ENCODE measurements at regions not wholly inside any gene's neighbourhood (a gene's known extent, or its start where the extent isn't known, plus 50 kb on each side); places are given as distances from the start of the nearest gene placed in this dataset.
A peak's percentile ranks its signal among the peaks of the same experiment; 100 is the strongest.
"Not testable (repeated sequence)": the region's sequence is repeated elsewhere in the genome, so short reads cannot be mapped to it uniquely, and the experiment has no call there.

DNA sequence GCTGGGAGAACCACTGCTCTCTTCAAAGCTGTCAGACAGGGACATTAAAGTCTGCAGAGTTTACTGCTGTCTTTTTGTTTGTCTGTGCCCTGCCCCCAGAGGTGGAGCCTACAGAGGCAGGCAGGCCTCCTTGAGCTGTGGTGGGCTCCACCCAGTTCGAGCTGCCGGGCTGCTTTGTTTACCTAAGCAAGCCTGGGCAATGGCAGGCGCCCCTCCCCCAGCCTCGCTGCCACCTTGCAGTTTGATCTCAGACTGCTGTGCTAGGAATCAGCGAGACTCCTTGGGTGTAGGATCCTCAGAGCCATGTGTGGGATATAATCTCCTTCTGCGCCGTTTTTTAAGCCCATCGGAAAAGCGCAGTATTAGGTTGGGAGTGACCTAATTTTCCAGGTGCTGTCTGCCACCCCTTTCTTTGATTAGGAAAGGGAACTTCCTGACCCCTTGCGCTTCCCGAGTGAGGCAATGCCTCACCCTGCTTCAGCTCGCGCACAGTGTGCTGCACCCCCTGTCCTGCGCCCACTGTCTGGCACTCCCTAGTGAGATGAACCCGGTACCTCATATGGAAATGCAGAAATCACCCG lies 298.3 kb upstream of the MIS18BP1 start:
- DNase-seq, result not testable (repeated sequence)

DNA sequence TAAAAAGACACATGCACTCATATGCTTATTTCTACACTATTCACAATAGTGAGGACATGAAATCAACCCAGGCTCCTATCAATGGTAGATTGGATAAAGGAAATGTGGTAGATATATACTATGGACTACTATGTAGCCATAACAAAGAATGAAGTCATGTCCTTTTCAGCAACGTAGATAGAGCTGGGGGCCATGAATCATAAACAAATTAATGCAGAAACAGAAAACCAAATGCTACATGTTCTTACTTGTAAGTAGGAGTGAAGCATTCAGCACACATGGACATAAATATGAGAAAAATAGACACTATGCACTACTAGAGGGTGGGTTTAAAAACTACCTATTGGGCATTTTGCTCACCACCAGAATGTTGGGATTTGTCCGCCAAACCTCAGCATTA lies 278.0 kb upstream of the MIS18BP1 start:
- no peak for DNase-seq

DNA sequence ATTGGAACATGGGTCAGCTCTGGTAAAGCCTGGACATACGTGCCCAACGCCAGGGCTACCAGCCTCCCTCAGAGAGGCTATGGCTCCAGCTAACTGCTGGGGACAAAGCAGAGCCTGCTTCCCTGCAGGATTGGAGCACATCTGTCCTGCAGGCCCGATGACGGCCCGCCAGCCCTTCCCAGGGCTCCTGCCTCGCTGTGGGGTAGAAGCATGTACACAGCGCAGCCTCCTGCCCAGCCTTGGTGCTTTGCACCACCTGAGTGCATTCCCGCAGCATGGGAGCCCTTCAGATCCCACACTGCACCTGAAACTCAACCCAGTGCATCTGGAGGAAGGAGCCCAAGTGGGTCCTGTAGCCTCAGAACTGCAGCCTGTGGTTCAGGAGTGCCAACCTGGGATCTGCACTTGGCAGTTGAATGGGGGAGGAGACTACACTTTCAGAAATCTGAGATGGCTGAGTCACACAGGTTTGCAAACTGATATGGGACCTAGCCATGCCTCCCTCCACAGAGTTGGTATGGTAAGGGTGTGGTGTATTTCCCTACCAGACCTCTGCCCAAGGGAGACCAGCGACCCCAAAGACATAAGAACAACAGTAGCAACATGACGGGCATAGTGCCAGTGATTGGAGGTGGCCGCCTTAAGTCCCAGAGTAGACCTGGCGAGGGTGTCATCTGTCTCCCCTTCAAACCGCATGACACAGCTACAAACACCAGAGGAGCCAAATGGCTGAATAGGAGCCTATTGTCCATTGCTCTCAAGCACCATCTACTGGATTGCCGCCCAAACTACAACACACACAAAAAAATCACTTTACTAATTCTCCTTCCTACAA lies 273.9 kb upstream of the MIS18BP1 start:
- peak; percentile 23 for DNase-seq

DNA sequence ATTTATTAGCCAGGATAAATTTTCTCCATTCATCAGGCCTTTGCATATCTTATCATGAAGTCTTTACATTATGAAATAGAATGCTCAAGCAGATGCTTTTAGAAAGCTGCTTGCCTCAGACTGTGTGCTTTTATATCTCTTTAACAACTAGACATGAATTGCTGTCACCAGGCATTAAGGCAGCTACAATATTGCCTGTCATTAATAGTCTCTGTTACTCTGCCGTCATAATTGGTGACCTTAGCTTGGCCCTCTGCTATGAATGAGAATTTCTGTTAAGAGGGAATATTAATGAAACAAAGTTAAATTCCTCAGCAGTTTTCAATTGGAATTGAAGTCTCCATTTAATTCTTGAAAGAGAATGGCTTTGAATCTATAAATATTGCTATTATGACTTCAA lies 266.8 kb upstream of the MIS18BP1 start:
- DNase-seq, result no peak

DNA sequence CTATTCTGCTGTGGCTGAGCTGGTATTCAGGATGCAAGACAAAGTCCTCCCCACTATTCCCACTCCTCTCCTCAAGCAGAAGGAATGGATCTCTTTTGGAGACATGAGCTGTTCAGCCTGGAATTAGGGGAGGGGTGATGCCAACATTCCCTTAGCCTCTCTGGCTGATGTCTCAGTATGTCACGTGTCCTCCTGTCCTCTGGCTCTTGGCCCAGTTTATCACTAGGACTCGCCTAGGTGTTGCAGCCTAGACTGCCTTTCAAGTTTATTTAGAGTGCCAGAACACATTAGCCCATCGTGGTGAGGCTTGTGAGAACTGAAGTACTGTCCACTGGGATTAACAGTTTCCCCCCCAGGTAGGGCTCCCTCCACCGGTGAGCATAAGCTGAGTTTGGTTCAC lies 239.9 kb upstream of the MIS18BP1 start:
- DNase-seq, result no peak

DNA sequence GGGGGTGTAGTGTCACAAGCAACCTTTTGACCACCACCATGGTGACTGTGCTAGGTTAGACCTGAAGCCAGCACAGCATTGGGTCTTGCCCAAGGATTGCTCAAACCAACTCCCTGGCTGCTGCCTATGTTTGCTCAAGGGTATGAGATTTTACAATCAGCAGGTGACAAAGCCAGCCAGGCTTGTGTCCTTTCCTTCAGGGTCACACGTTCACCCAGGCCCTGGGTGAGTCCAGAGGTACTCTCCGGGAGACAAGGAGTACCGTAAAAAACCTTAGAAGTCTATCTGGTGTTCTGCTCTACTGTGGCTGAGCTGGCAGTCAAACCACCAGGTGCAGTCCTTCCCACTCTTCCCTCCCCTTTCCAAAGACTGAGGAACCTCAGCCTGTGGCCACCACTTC lies 238.9 kb upstream of the MIS18BP1 start:
- no peak for DNase-seq

DNA sequence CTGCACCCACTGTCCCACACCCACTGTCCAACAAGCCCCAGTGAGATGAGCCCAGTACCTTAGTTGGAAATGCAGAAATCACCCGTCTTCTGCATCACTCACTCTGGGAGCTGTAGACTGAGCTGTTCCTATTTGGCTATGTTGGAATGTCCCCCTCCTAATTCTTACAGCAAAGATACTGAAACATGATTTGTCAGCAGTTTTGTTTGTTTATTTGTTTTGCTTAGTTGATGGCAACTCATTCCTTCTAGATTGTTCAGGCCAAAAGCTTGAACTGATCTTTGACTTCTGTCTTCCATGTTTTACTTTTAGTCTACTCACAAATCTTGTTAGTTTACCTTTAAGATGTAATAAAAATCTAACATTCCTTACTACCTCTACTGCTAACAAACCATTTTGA lies 233.6 kb upstream of the MIS18BP1 start:
- no peak for DNase-seq

DNA sequence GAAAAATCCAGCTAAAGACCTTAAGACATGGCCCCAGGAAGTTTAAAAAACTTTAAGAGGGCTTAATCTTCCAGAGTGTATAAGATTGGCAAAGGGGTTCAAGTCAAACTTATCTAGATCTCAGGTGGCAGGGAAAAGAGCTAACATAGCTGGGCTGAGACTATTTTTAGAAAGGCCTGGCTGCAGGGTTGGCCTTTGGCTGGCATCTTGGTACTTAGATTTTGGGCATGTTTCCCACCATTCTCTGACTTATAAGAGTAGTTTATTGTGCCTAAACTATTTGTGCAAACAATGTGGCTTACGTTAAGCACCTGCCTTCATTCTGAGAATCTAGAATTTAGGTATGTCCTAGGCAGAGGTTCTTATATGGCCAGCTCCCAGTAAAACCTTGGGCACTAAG lies 214.0 kb upstream of the MIS18BP1 start:
- no peak for DNase-seq

DNA sequence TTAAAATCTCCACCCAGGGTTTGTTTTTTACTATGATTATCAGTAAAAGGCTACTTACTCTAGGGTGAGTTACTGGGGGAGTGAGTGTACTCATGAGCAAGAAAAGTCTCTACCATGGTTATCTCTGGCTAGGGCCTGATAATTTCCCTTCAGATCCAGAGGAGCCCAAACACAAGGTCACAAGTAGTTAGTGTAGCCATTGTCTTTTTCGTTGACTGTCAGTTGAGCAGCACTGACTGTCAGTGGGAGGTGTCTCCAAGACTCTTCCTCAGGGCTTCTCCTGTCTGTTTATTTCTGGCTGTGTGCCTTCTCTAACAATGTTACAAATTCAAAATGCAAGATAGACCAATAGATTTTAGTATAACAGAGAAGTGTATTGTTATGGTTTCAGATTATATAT lies 181.2 kb upstream of the MIS18BP1 start:
- DNase-seq, result no peak

DNA sequence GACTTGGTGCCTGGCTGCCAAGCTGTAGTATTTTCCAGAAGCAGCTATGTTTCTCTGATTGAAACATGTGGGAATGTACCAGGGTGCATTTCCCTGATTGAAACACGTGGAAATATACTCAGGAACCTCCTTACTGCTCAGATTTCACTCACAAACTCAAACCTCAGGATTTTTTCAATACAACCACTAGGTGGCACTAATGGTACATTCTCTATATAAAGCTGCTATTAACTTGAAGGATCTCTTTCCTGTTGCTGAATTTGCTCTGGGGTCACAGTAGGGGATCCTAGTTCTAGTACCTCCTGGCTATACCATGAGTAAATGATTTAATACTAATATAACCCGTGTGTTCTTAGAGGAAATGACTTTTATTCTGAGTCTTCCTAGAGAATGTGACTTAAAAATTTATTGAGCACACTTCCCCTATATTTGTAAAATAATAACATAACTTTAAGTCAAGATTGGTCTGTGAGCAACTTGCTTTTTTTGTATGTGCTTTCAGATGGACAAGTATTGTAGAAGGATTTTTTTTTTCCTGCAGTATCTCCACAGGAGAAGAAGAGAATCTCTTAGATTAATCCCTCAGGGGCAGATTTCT lies 173.8 kb upstream of the MIS18BP1 start:
- peak; percentile 65 for DNase-seq

DNA sequence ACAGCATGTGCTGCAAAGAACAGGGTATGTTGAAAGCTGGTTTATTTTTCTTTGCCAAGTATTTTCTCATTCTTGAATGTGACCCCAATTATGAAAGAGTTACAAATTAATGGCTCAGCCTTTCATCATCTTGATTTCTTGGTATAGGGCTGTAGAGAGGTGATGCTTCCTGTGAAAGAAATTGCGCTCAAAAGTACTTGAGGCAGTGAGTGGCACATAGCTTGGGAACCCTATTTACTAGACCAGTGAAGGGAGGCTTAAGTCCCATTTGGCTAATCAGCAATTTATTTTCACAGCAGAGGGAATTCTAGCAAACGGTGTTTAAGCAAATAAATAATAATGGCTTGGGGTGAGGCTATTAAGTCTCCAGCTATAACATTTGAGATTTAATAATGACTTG lies 153.9 kb upstream of the MIS18BP1 start:
- no peak for DNase-seq

DNA sequence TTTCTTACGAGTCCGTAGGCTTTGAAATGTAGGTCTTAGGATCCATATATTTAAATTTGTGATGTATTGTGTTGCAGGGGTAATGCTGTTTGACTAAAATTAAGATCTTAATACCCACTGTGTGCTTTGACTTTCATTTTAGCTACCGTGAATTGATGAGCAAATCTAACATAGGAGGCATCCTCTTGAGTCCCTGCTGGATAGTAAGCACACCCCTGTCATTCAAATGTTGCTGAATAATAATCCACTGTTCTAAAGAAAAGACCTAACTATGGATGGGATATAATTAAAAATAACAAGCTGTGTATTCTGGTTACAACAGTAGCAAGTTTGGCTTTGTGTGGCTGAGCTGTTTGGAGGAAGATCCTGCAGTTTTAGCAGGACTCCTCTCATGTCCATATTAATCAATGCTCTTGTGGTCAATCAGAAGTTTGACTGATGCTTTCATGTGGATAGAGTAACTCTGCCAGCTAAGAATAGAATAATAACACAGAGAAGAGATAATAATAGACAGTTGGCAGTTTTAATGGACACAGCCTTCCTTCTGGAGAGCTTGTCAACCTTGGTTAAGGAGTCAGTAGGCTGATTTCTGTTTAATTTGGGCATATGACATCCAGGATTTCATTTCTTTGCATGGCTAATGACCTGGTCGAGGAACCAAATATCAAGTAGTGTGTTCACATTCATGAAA lies 148.1 kb upstream of the MIS18BP1 start:
- no peak for DNase-seq

DNA sequence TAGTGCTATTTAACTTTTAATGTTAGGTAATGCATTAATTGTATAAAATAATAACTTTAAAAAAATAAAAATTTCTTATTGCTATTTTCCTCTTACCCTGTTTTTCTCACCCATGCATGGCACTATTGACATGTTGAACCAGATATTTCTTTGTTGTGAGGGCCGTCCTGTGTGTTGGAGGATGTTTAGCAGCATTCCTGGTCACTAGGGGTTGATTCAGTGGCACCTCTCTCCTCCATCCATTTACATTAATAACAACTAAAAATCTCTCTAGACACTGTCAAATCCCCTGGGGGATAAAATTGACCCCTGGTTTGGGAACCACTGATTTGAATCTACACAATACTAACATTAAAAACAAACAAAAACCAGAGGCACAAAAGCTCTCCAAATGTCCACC lies 147.5 kb upstream of the MIS18BP1 start:
- DNase-seq, result no peak

DNA sequence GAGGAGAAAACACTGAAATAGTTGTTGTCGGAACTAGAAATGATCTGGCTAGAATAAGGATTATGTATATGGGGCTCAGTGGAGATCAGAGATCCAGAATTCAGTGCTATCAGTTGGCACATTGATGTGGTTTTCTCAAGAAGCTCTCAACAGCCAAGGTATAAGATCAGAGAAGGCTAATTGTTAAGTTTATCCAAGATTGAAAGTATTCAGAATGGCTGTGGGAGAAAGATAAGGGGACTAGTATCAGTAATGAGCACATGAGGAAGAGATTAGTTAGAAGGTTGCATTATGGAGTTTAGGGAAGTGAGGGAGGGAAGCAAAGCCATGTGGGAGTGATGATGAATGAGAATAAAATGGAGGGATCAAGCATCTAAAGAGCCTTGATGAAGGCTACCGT lies 128.1 kb upstream of the MIS18BP1 start:
- DNase-seq, result no peak

DNA sequence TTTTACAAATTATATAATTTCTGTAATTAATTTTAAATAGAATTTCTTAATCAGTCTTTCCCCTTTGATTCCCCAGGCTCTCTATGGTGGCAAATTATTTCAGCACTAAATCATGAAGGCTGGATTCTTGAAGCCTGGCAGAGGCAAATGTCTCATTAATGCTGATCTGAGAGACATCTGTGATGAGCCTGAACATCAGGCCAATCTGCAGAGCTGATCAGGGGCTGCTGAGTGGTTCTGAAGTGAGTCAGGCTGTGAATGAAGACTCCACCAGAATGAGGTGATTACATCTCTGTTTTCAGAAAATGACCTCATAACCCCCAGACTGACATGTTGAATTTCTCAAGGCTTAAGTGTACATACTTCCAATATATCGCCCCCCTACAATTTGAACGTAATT lies 124.2 kb upstream of the MIS18BP1 start:
- no peak for DNase-seq

DNA sequence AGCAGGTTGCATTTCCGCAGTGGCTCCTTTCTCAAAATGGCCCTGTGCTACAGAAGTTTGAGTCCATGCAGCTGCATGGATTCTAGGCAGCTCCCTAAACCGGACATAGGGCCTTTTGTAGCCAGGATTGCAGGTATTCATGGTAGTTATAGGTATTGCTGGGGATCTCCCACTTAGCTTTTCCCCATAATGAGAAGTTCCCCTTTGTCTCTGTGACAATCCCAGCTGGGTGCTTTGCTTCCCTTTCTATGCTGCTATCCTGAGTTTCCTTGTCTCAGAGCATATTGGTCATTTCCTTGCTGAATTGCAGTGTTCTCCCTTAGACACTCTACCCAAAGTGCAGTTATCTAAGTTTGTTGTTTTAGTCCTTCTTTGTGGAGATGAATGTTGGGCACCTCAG lies 120.9 kb upstream of the MIS18BP1 start:
- no peak for DNase-seq

DNA sequence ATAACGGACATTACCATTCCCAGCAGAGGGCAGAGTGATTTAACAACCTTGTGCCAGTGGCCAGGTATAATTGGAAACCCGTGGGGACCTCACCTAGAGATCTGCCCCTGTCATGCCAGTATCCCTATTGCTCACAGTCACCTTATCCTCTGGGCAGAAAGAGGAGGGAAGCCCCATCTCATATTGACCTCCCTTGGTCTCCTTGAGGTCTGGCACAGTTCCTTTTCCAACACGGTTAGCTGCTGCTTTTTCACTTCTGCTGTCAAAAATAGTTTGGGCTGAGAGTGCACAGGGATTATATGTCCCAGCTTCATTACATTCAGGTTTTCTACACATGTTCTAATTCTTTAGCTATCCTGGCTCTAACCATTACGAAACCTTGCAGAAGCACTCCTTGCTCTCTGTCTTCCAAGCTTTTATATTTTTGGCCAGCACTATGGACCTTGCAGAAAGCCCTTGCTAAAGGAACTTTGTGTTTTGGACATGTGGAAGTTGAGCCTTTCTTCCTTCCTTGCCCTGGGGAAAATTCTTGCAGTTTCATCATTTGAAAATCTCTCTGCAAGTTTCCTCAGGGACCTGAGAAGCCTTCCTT lies 111.7 kb upstream of the MIS18BP1 start:
- no peak for DNase-seq

DNA sequence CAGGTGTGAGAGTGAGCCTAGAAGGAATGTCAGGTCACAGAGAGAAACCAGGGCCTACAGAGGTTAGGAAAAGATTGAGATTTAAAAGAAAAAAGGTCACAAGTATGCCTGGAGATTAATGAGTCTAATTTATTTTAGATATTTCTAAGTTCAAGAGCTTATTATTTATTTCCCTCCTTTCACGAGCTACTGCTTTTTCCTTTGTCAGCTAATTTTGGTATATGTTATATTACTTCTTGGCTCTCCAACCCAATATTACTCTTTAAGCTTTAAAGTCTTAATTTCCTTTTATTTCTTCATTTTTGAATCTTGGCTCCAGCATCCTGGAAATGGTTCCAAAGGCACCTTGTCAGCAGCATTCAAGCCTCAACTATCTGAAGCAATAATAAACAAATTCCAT lies 109.5 kb upstream of the MIS18BP1 start:
- DNase-seq, result no peak

DNA sequence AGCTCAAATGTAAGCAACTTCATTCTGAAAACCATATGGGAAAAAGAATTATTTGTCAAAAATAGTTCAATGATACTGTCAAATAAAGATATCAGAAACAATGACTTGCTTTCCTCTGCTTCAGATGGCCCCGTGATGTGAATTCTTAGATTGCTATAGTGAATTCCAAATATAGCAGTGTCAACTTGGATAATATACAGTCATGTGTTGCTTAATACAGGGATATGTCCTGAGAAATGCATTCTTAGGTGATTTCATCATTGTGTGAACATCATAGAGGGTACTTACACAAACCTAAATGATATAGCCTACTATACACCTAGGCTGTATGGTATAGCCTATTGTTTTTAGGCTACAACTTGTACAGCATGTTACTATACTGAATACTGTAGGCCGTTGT lies 108.7 kb upstream of the MIS18BP1 start:
- no peak for DNase-seq

DNA sequence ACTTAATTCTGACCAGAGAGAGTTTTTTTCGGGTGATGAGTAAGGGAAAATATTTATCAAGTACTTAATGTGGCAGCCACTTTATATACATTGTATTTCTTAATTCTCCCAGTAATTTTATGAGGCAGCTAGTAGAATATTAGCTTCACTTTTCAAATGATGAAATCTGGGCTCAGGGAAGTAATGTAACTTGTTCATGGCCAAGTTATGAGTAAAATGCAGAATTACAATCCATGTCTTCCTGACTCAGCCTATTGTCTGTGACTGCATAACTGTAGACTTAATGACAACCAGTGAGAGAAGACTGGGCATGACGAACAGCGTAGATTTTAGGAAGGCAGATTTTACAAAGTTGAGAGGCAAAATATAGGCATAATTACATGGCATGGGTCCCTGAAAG lies 106.7 kb upstream of the MIS18BP1 start:
- no peak for DNase-seq

DNA sequence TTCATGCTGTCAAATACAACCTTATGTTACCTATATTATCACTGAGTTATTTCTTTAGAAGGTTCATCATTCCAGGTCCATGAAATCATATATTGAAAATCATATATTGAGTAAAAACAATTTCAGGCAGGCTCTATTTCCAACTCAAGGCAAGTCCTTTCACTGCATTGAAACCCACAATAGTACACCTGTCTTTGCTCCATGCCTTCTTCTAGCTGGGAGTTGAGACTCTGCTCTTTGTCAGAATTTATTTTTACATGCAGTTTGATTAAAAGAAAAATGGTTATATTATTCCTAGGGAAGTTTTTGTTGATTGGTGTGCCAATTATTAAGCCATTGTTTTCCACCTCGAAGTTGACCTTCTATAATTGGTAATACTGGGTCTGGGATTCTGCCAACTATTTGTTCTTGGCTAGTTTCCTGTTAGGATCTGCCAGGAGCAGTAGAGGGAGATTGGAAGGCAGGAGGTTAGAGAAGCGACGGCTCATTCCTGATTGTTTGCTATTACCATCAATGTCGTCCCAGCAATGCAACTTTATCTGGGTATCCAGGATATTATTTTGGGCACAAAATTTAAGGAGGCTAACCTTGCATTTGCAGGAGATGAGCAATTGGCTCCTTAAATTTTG lies 79.5 kb upstream of the MIS18BP1 start:
- no peak for DNase-seq

DNA sequence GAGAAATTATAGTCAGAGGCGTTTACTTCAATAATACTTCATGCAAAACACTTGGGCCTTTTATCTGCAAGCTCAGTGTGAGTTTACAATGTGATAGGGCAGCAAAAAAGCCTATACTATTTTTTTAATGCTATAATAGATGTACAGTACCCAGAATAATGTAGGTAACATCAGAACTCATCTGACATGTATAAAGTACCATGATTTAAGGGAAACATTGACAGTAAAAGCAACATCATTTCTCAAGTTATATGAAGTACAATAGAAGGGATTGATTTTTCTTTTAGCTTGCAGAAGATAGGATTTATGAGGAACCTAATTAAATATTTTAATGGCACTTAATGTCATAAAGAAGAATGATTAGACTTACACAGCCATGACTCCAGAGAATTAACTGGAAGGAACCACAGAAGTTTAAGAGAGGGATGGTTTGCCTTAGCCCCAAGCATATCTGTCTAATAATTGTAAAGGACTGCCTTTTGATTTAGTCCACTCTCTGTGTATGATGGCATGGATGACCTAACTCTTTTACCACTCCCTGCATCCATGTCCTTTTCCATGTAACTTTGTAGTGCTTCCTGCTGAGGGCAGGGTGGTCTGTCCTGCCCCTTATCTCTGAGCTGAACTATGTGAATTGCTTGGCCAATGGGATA lies 55.9 kb upstream of the MIS18BP1 start:
- no peak for DNase-seq
